H1 (cell line): ENCODE measurements at regions not wholly inside any gene's neighbourhood (a gene's known extent, or its start where the extent isn't known, plus 50 kb on each side); places are given as distances from the start of the nearest gene placed in this dataset.

Experiments used
- CTCF ChIA-PET: fragments of 300-600 bp; sonication (Branson Sonifier 250); formaldehyde crosslinking; loops from one replicate; lab custom pipeline; 2021; ENCODE audit not compliant: partially characterized antibody; lab: Charles Lee
- POLR2A ChIA-PET: fragments of 300-600 bp; sonication (Branson Sonifier 250); formaldehyde crosslinking; loops from one replicate; lab custom pipeline; 2021; ENCODE audit warnings: inconsistent platforms; ENCODE audit not compliant: partially characterized antibody; lab: Charles Lee
- DNase-seq, 2 experiments: peaks; one replicate each; pipeline versions ENCODE4 v3.0.0 to v3.0.0-alpha.2; 2010 to 2022; ENCODE audit warnings: low spot score in 2 of 2, low read depth in 1 of 2, mixed read lengths in 1 of 2
- FAIRE-seq: peaks from 2 replicates; lab custom pipeline; 2011; peaks lifted over from hg19 to GRCh38; lab: Jason Lieb, UNC
- H2AFZ ChIP-seq: 2 replicates; pipeline ENCODE4 v1.8.1; 2012; ENCODE audit warnings: low read length, inconsistent platforms
- H2AK5ac ChIP-seq: 2 replicates; pipeline ENCODE4 v1.6.1; 2013; ENCODE audit warnings: low read depth, low read length
- H2BK120ac ChIP-seq: replicated peaks from 2 replicates; pipeline ENCODE3; 2013; ENCODE audit warnings: low read depth, low read length, inconsistent platforms
- H2BK12ac ChIP-seq: 2 replicates; pipeline ENCODE4 v1.6.1; 2013; ENCODE audit warnings: low read depth, low read length
- H2BK15ac ChIP-seq: 2 replicates; pipeline ENCODE4 v1.6.1; 2013; ENCODE audit warnings: low read length
- H2BK20ac ChIP-seq: 2 replicates; pipeline ENCODE4 v1.6.1; 2013; ENCODE audit warnings: low read length
- H2BK5ac ChIP-seq: 2 replicates; pipeline ENCODE4 v1.6.1; 2013; ENCODE audit warnings: low read depth, low read length
- H3K14ac ChIP-seq: 2 replicates; pipeline ENCODE4 v1.6.1; 2013; ENCODE audit warnings: inconsistent platforms; ENCODE audit not compliant: insufficient read length
- H3K18ac ChIP-seq: 2 replicates; pipeline ENCODE4 v1.6.1; 2013; ENCODE audit warnings: low read length; ENCODE audit errors: extremely low read depth
- H3K23ac ChIP-seq: 2 replicates; pipeline ENCODE4 v1.6.1; 2013; ENCODE audit warnings: inconsistent platforms; ENCODE audit not compliant: insufficient read length
- H3K23me2 ChIP-seq: 2 replicates; pipeline ENCODE4 v1.6.1; 2013; ENCODE audit warnings: low read depth, low read length
- H3K27ac ChIP-seq: 2 replicates; pipeline ENCODE4 v1.6.1; 2011; ENCODE audit warnings: low read depth, low read length, inconsistent platforms
- H3K27me3 ChIP-seq, 4 experiments: replicated peaks in 1 of 4; 1 replicate in 1 of 4; 2 replicates in 3 of 4; pipeline versions ENCODE4 v1.6.1 to v1.8.1; 2011 to 2013; ENCODE audit warnings: low read length in 3 of 4, mild to moderate bottlenecking in 3 of 4, inconsistent platforms in 2 of 4, mixed read lengths in 2 of 4, moderate library complexity in 1 of 4; ENCODE audit not compliant: control insufficient read depth in 3 of 4, insufficient read depth in 3 of 4; ENCODE audit errors: extremely low read depth in 1 of 4
- H3K36me3 ChIP-seq, 4 experiments: 2 replicates each; pipeline versions ENCODE4 v1.6.1 to v1.8.1; 2011 to 2013; ENCODE audit warnings: mild to moderate bottlenecking in 4 of 4, low read length in 3 of 4, moderate library complexity in 2 of 4, control low read depth in 1 of 4, inconsistent platforms in 1 of 4; ENCODE audit not compliant: insufficient read depth in 4 of 4, control insufficient read depth in 2 of 4
- H3K4ac ChIP-seq: replicated peaks from 2 replicates; pipeline ENCODE3; 2013; ENCODE audit warnings: low read length, low read depth, mixed read lengths, inconsistent platforms; ENCODE audit not compliant: insufficient read length
- H3K4me1 ChIP-seq, 4 experiments: replicated peaks in 1 of 4; 1 replicate in 1 of 4; 2 replicates in 3 of 4; pipeline versions ENCODE4 v1.6.1 to v1.8.1; 2011 to 2013; ENCODE audit warnings: low read length in 3 of 4, inconsistent platforms in 2 of 4, mixed read lengths in 1 of 4; ENCODE audit not compliant: insufficient read depth in 4 of 4, control insufficient read depth in 3 of 4
- H3K4me2 ChIP-seq, 2 experiments: 2 replicates each; pipeline versions ENCODE4 v1.6.1 to v1.8.1; 2011 to 2013; ENCODE audit warnings: low read depth in 2 of 2, low read length in 2 of 2, control low read depth in 1 of 2, inconsistent platforms in 1 of 2, mild to moderate bottlenecking in 1 of 2; ENCODE audit not compliant: insufficient read depth in 1 of 2
- H3K4me3 ChIP-seq, 4 experiments: fragments of 200-600, 300-600 bp in 1 of 4; sonication (generic), shearing (Covaris generic), sonication (Bioruptor Twin) in 1 of 4; 2 replicates each; pipeline versions ENCODE4 v1.5.1 to v1.8.1; 2011 to 2016; ENCODE audit warnings: low read length in 4 of 4, low read depth in 3 of 4, control low read depth in 2 of 4, inconsistent platforms in 2 of 4, mild to moderate bottlenecking in 2 of 4, mixed read lengths in 1 of 4, moderate library complexity in 1 of 4; ENCODE audit not compliant: insufficient read depth in 2 of 4; ENCODE audit errors: extremely low read depth in 1 of 4
- H3K56ac ChIP-seq: replicated peaks from 2 replicates; pipeline ENCODE3; 2013; ENCODE audit warnings: low read depth, mild to moderate bottlenecking, mixed read lengths, low read length, inconsistent platforms; ENCODE audit not compliant: insufficient read length
- H3K79me1 ChIP-seq: 2 replicates; pipeline ENCODE4 v1.6.1; 2013; ENCODE audit warnings: low read depth, low read length, control low read depth
- H3K79me2 ChIP-seq, 2 experiments: 2 replicates each; pipeline versions ENCODE4 v1.6.1 to v1.8.1; 2012 to 2013; ENCODE audit warnings: low read length in 2 of 2, mild to moderate bottlenecking in 2 of 2, inconsistent platforms in 1 of 2; ENCODE audit not compliant: insufficient read depth in 2 of 2, control insufficient read depth in 1 of 2
- H3K9ac ChIP-seq, 4 experiments: replicated peaks in 1 of 4; 1 replicate in 1 of 4; 2 replicates in 3 of 4; pipeline versions ENCODE4 v1.6.1 to v1.8.1; 2011 to 2013; ENCODE audit warnings: low read depth in 3 of 4, low read length in 3 of 4, control low read depth in 2 of 4, mild to moderate bottlenecking in 2 of 4, moderate library complexity in 2 of 4, inconsistent platforms in 1 of 4; ENCODE audit errors: extremely low read depth in 1 of 4
- H3K9me3 ChIP-seq, 2 experiments: 2 replicates each; pipeline versions ENCODE4 v1.6.1 to v1.8.1; 2012 to 2013; ENCODE audit warnings: mild to moderate bottlenecking in 2 of 2, moderate library complexity in 2 of 2, control low read depth in 1 of 2, inconsistent platforms in 1 of 2, low read depth in 1 of 2, low read length in 1 of 2, mixed read lengths in 1 of 2; ENCODE audit not compliant: insufficient read depth in 2 of 2
- H4K20me1 ChIP-seq, 2 experiments: replicated peaks in 1 of 2; 2 replicates each; pipeline versions ENCODE3 to v1.8.1; 2011 to 2013; ENCODE audit warnings: inconsistent platforms in 2 of 2, low read length in 2 of 2, mild to moderate bottlenecking in 1 of 2; ENCODE audit not compliant: insufficient read depth in 2 of 2, control insufficient read depth in 1 of 2
- H4K5ac ChIP-seq: 2 replicates; pipeline ENCODE4 v1.6.1; 2013; ENCODE audit warnings: low read length, low read depth, mixed read lengths, inconsistent platforms; ENCODE audit not compliant: insufficient read length
- H4K8ac ChIP-seq: 2 replicates; pipeline ENCODE4 v1.8.0; 2013; ENCODE audit warnings: mild to moderate bottlenecking, moderate library complexity, low read length, inconsistent platforms; ENCODE audit not compliant: insufficient read depth; ENCODE audit errors: extremely low read depth
- H4K91ac ChIP-seq: replicated peaks from 2 replicates; pipeline ENCODE3; 2013; ENCODE audit warnings: low read length, mixed read lengths, inconsistent platforms; ENCODE audit not compliant: insufficient read length
- CBX5 ChIP-seq: fragments of 300-800, 300-1000 bp; sonication (generic); IDR thresholded peaks from 2 replicates; pipeline ENCODE4 v1.7.1; 2016; ENCODE audit warnings: antibody characterized with exemption, low read length, low read depth
- CTBP2 ChIP-seq: IDR thresholded peaks from 2 replicates; pipeline ENCODE4 v1.7.0; 2011; ENCODE audit warnings: borderline replicate concordance, mild to moderate bottlenecking, moderate library complexity, mixed read lengths, low read length; ENCODE audit not compliant: insufficient read depth, insufficient read length
- KDM4A ChIP-seq: IDR thresholded peaks from one replicate; pipeline ENCODE4 v1.7.1; 2012; ENCODE audit warnings: low read depth, mild to moderate bottlenecking, moderate library complexity, low read length, inconsistent platforms; ENCODE audit not compliant: severe bottlenecking
- POLR2A ChIP-seq, 2 experiments: IDR thresholded peaks; 1 replicate in 1 of 2; 2 replicates in 1 of 2; pipeline ENCODE4 v1.6.1; 2011; ENCODE audit warnings: low read depth in 2 of 2, low read length in 2 of 2, mild to moderate bottlenecking in 2 of 2; ENCODE audit errors: control extremely low read depth in 1 of 2
- RBBP5 ChIP-seq: IDR thresholded peaks from 2 replicates; pipeline ENCODE4 v1.7.1; 2012; ENCODE audit warnings: low read depth, mild to moderate bottlenecking, inconsistent platforms, low read length, moderate library complexity, borderline replicate concordance
- SIRT6 ChIP-seq: IDR thresholded peaks from one replicate; pipeline ENCODE4 v1.7.1; 2012; ENCODE audit warnings: low read length, inconsistent platforms
- SUZ12 ChIP-seq: fragments of 200-600 bp; sonication (generic); IDR thresholded peaks from 2 replicates; pipeline ENCODE4 v1.6.1; 2012; ENCODE audit warnings: mild to moderate bottlenecking, inconsistent platforms, low read length, moderate library complexity, mixed read lengths
- TBP ChIP-seq: IDR thresholded peaks from 2 replicates; pipeline ENCODE4 v1.6.1; 2011; ENCODE audit warnings: low read depth, low read length, improper control_type of control experiment
- TCF12 ChIP-seq: IDR thresholded peaks from 2 replicates; pipeline ENCODE4 v1.6.1; 2011; ENCODE audit warnings: low read depth, mild to moderate bottlenecking, low read length
- USF2 ChIP-seq: IDR thresholded peaks from 2 replicates; pipeline ENCODE4 v1.6.1; 2011; ENCODE audit warnings: low read length, improper control_type of control experiment
- WGBS, 2 experiments: shearing (Covaris generic) in 1 of 2; methylation state at CpG; one replicate each; pipeline versions ENCODE4 v1.1.6 to v1.1.7; 2013 to 2015; ENCODE audit warnings: low lambda C conversion rate in 2 of 2, mixed read lengths in 2 of 2, inconsistent platforms in 1 of 2, low coverage in 1 of 2, missing lambda C conversion rate in 1 of 2; ENCODE audit not compliant: insufficient replicate concordance in 2 of 2, insufficient coverage in 1 of 2, insufficient read length in 1 of 2; ENCODE audit errors: extremely low coverage in 1 of 2, missing lambda C conversion rate in 1 of 2; 5-methylcytosine and 5-hydroxymethylcytosine counted together

GRCh38 chr13:33347861-33348260 lies 62.3 kb upstream of the STARD13 start:
- 79% methylated on average over 4 of the region's 4 CpGs; no CpG with 5 or more reads in 1 of the 2 experiments for WGBS, 2 experiments
- peaks cover 4% of the 10 kb centered on the region; the same call in 1 of the 2 replicates for H3K23me2 ChIP-seq
- POLR2A ChIA-PET: no interaction called here
- H3K36me3 ChIP-seq: no peaks in the 10 kb centered on the region
- H2BK120ac ChIP-seq: no peak overlapping the region
- H2AK5ac ChIP-seq: no peak overlapping the region
- peaks cover 3 to 21% (median 20%) of the 10 kb centered on the region in 4 experiments for H3K27me3 ChIP-seq
- no peaks in the 10 kb centered on the region for H3K79me2 ChIP-seq
- H3K27ac ChIP-seq: no peak overlapping the region
- H3K4me1 ChIP-seq: peaks cover 0 to 5% (median 3%) of the 10 kb centered on the region in 4 experiments; a peak in 2 of 7 replicates
- CTCF ChIA-PET: no interaction called here
- H2BK12ac ChIP-seq: no peak overlapping the region
- H2BK15ac ChIP-seq: no peak overlapping the region
- H3K18ac ChIP-seq: no peak overlapping the region
- no peak for DNase-seq
- H3K4me2 ChIP-seq: no peak overlapping the region
- no peak for TF ChIP-seq TBP
- no peak for TF ChIP-seq CBX5
- no peak for TF ChIP-seq KDM4A
- no peak for TF ChIP-seq SIRT6
- TF ChIP-seq POLR2A (IDR thresholded peaks at IDR 0.05; ENCODE audit: control extremely low read depth in 1 of 2, low read depth in 2 of 2, low read length in 2 of 2): no peak
- TF ChIP-seq TCF12: no peak
- no peak for TF ChIP-seq USF2
- TF ChIP-seq RBBP5: no peak
- TF ChIP-seq CTBP2: no peak
- no peak for TF ChIP-seq SUZ12
- H4K20me1 ChIP-seq: no peaks in the 10 kb centered on the region
- no peak overlapping the region for H3K23ac ChIP-seq
- FAIRE-seq: no peak
- no peak overlapping the region for H2BK20ac ChIP-seq
- no peak overlapping the region for H2BK5ac ChIP-seq
- H3K4me3 ChIP-seq: no peak overlapping the region
- H3K4ac ChIP-seq: no peak overlapping the region
- no peak overlapping the region for H4K91ac ChIP-seq
- no peak overlapping the region for H4K8ac ChIP-seq
- H3K9ac ChIP-seq: no peak overlapping the region
- H3K9me3 ChIP-seq: no peaks in the 10 kb centered on the region
- H2AFZ ChIP-seq: no peak overlapping the region
- no peak overlapping the region for H3K56ac ChIP-seq
- H4K5ac ChIP-seq: no peak overlapping the region
- H3K79me1 ChIP-seq: no peaks in the 10 kb centered on the region
- H3K14ac ChIP-seq: no peak overlapping the region
